ENCODE measurements at regions not wholly inside any gene's neighbourhood (a gene's known extent, or its start where the extent isn't known, plus 50 kb on each side); places are given as distances from the start of the nearest gene placed in this dataset.
A peak's percentile ranks its signal among the peaks of the same experiment; 100 is the strongest.

DNA sequence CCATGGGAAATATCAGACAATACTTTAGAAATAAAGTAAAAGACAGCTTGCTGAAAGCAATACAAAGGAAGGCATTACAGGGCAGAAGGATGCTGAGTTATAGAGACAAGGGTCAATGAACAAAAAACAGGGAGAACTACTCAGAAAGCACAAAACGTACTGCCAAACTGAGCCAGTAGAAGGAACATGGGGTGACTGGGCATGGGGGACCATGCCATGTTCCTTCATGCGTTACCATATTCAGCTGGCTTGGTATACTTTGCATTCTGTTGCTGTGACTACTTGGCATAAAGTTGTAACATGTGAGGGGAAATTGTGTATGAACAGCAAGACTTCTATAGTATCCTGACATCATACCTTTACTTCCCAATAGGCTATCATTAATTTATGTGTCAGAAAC lies 358.6 kb upstream of the LYPLAL1 start:
- no peak overlapping the region for H3K27ac Mint-ChIP-seq (ENCODE audit: unreplicated experiment)
- no peak for DNase-seq
- TF ChIP-seq, protein P1, sequence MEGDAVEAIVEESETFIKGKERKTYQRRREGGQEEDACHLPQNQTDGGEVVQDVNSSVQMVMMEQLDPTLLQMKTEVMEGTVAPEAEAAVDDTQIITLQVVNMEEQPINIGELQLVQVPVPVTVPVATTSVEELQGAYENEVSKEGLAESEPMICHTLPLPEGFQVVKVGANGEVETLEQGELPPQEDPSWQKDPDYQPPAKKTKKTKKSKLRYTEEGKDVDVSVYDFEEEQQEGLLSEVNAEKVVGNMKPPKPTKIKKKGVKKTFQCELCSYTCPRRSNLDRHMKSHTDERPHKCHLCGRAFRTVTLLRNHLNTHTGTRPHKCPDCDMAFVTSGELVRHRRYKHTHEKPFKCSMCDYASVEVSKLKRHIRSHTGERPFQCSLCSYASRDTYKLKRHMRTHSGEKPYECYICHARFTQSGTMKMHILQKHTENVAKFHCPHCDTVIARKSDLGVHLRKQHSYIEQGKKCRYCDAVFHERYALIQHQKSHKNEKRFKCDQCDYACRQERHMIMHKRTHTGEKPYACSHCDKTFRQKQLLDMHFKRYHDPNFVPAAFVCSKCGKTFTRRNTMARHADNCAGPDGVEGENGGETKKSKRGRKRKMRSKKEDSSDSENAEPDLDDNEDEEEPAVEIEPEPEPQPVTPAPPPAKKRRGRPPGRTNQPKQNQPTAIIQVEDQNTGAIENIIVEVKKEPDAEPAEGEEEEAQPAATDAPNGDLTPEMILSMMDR (IDR thresholded peaks at IDR 0.05; ENCODE audit: unreplicated experiment) = no peak
- CTCF ChIA-PET = no interaction called here
- H3K9me3 Mint-ChIP-seq (ENCODE audit: low read depth, unreplicated experiment) = no peaks in the 10 kb centered on the region
- no peaks in the 10 kb centered on the region for H3K27me3 Mint-ChIP-seq (ENCODE audit: unreplicated experiment)
- no peak overlapping the region for H3K4me3 Mint-ChIP-seq (ENCODE audit: low read depth, unreplicated experiment)
- no peaks in the 10 kb centered on the region for H3K36me3 Mint-ChIP-seq (ENCODE audit: insufficient read depth, unreplicated experiment)
- intact Hi-C loops (cut with micrococcal nuclease; ENCODE audit: unreplicated experiment) = no loop called here
- peaks cover 30% of the 10 kb centered on the region for H3K4me1 Mint-ChIP-seq (ENCODE audit: low read depth, unreplicated experiment)
- BruUV-seq (replicated peaks) = no TSS peak

DNA sequence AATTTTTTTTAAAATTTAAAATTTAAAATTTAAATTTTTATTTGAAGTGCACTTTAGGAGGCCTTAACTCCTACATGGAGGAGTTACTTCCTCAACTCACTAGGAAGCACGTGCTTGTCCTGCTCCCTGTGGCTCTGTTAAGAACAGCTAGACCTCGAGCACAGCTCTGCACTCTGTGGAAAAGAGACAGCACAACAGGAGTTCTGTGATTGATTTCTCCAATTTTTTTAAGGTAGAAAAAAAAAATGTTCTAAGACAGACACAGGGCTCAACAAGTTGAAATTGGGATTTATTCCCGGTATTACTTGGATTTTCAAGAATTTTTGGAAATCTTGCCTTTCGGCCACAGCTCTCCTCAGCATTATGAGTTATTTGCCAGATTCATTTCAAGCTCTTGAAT lies 356.6 kb upstream of the LYPLAL1 start:
- no peaks in the 10 kb centered on the region for H3K27me3 Mint-ChIP-seq (ENCODE audit: unreplicated experiment)
- H3K4me3 Mint-ChIP-seq (ENCODE audit: low read depth, unreplicated experiment) = no peak overlapping the region
- H3K27ac Mint-ChIP-seq (ENCODE audit: unreplicated experiment) = peak overlapping the region; percentile 33
- peaks cover 4% of the 10 kb centered on the region for H3K9me3 Mint-ChIP-seq (ENCODE audit: low read depth, unreplicated experiment)
- no peaks in the 10 kb centered on the region for H3K36me3 Mint-ChIP-seq (ENCODE audit: insufficient read depth, unreplicated experiment)
- peaks cover 42% of the 10 kb centered on the region for H3K4me1 Mint-ChIP-seq (ENCODE audit: low read depth, unreplicated experiment)
- TF ChIP-seq, protein P1 (IDR thresholded peaks at IDR 0.05; ENCODE audit: unreplicated experiment) = no peak
- BruUV-seq (replicated peaks) = no TSS peak
- CTCF ChIA-PET = no interaction called here
- no peak for DNase-seq
- intact Hi-C loops (cut with micrococcal nuclease; ENCODE audit: unreplicated experiment) = no loop called here

DNA sequence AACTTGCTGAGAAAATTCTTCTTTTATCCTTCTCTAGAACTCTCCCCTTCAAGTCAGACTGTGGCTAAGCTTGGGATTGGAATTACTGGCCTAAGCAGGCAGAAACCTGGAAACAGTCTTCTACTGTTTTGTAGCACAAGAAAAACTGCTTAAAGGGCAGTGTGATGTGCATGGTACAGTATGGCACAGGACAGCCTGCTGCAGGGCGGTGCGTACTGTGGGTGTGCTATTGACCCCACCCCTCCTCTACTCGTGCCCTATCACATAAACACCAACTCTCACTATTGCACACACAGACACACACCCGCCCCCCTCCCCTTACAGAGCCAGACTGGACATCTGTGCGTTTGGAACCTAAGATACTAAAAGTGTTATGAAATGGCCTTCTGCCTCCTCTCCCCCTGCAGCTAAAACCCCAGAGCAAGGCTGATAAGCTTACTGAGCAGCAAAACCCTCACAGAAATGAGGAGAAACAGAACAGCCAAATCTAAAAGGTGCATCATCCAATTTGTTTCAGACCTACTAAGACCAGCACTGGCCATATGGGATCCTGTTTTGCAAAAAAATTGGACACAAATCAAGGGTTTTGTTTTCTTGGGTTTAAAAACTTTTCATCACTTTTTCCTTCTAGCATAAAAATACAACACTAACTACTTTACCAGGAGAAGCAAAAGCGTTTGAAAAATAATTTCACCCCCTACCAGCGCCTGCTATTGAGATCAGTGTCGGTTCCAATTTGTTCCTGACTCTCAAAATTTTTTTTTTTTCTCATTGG lies 355.8 kb upstream of the LYPLAL1 start:
- Mint-ChIP-seq H3K27me3 (ENCODE audit: unreplicated experiment) (no peaks in the 10 kb centered on the region), H3K36me3 (ENCODE audit: insufficient read depth, unreplicated experiment) (no peaks in the 10 kb centered on the region), H3K9me3 (ENCODE audit: low read depth, unreplicated experiment) (peaks cover 4% of the 10 kb centered on the region), H3K27ac (ENCODE audit: unreplicated experiment) (no peak overlapping the region), H3K4me1 (ENCODE audit: low read depth, unreplicated experiment) (peaks cover 48% of the 10 kb centered on the region), H3K4me3 (ENCODE audit: low read depth, unreplicated experiment) (no peak overlapping the region)
- DNase-seq = no peak
- intact Hi-C loops (cut with micrococcal nuclease; ENCODE audit: unreplicated experiment) = no loop called here
- TF ChIP-seq, protein P1 (IDR thresholded peaks at IDR 0.05; ENCODE audit: unreplicated experiment) = no peak
- CTCF ChIA-PET = interaction anchor here (0.6 kb wide), 2 partner anchors 234 to 746 kb away, joined by 6 to 8 read pairs; no protein-coding TSS in a partner anchor
- BruUV-seq (replicated peaks) = no TSS peak

- DNase-seq = peak; percentile 19
- CTCF ChIA-PET = interaction anchor here (0.6 to 1.8 kb wide), 12 partner anchors 11 to 447 kb away, joined by 3 to 16 read pairs (median 4); no protein-coding TSS in a partner anchor
- Mint-ChIP-seq H3K9me3 (ENCODE audit: low read depth, unreplicated experiment) (peaks cover 11% of the 10 kb centered on the region), H3K4me1 (ENCODE audit: low read depth, unreplicated experiment) (peaks cover 57% of the 10 kb centered on the region), H3K36me3 (ENCODE audit: insufficient read depth, unreplicated experiment) (peaks cover 7% of the 10 kb centered on the region), H3K27me3 (ENCODE audit: unreplicated experiment) (no peaks in the 10 kb centered on the region), H3K27ac (ENCODE audit: unreplicated experiment) (peak overlapping the region; percentile 77), H3K4me3 (ENCODE audit: low read depth, unreplicated experiment) (no peak overlapping the region)
- no TSS peak for BruUV-seq (replicated peaks)
- TF ChIP-seq, protein P1 (IDR thresholded peaks at IDR 0.05; ENCODE audit: unreplicated experiment) = no peak
- intact Hi-C loops (cut with micrococcal nuclease; ENCODE audit: unreplicated experiment) = loop anchor here (1.0 to 10.0 kb wide), 8 partner anchors 41 to 476 kb away; partner anchors contain the start of gene TGFB2
Measured at GRCh38 chr1:218823291-218823900, 350.3 kb upstream of the LYPLAL1 start.
